ENCODE measurements at regions not wholly inside any gene's neighbourhood (a gene's known extent, or its start where the extent isn't known, plus 50 kb on each side); places are given as distances from the start of the nearest gene placed in this dataset.
"Not testable (repeated sequence)": the region's sequence is repeated elsewhere in the genome, so short reads cannot be mapped to it uniquely, and the experiment has no call there.

DNA sequence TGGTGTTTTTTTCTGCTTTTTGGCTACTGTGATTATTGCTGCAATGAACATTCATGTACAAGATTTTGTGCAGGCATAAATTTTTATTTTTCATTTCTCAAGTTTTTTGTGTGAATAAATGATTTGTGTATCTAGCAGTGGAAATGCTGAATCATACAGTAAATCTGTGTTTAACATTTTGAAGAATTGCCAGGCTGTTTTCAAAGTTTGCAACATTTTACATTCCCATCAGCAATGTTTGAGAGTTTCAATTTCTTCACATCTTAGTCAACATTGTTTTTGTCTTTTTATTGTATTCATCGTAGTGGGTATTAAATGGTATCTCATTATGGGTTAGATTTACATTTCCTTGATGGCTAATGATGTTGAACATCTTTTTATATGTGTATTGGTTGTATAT is 98.8 kb upstream of the RBMS1 start:
- no peaks in the 10 kb centered on the region for H3K4me1 ChIP-seq
- H3K27me3 ChIP-seq, result no peaks in the 10 kb centered on the region
- DNase-seq, result no peak
- TF ChIP-seq, protein P1, sequence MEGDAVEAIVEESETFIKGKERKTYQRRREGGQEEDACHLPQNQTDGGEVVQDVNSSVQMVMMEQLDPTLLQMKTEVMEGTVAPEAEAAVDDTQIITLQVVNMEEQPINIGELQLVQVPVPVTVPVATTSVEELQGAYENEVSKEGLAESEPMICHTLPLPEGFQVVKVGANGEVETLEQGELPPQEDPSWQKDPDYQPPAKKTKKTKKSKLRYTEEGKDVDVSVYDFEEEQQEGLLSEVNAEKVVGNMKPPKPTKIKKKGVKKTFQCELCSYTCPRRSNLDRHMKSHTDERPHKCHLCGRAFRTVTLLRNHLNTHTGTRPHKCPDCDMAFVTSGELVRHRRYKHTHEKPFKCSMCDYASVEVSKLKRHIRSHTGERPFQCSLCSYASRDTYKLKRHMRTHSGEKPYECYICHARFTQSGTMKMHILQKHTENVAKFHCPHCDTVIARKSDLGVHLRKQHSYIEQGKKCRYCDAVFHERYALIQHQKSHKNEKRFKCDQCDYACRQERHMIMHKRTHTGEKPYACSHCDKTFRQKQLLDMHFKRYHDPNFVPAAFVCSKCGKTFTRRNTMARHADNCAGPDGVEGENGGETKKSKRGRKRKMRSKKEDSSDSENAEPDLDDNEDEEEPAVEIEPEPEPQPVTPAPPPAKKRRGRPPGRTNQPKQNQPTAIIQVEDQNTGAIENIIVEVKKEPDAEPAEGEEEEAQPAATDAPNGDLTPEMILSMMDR (IDR thresholded peaks at IDR 0.05; ENCODE audit: low read depth, low read length), result no peak
- no peaks in the 10 kb centered on the region for H3K36me3 ChIP-seq
- no peaks in the 10 kb centered on the region for H3K9me3 ChIP-seq
- H3K4me3 ChIP-seq (ENCODE audit: low read depth, low read length), result no peak overlapping the region

DNA sequence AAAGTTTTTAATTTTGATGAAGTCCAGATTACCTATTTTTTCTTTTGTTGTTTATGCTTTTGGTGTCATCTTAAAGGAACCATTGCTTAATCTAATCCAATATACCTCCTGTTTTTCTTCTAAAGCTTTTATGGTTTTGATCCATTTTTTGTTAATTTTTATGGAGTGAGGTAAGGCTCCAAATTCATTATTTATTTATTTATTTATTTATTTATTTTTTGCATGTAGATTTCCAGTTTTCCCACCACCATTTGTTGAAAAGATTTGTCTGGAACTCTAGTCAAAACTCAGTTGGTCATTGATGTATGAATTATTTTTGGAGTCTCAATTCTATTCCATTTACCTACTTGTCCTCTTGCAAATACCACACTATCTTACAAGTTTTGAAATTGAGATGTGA is 99.4 kb upstream of the RBMS1 start:
- Histone ChIP-seq H3K4me3 (ENCODE audit: low read depth, low read length) (no peak overlapping the region), H3K27me3 (no peaks in the 10 kb centered on the region), H3K36me3 (no peaks in the 10 kb centered on the region), H3K4me1 (no peaks in the 10 kb centered on the region), H3K9me3 (no peaks in the 10 kb centered on the region)
- DNase-seq, result no peak
- TF ChIP-seq, protein P1 (IDR thresholded peaks at IDR 0.05; ENCODE audit: low read depth, low read length), result no peak

DNA sequence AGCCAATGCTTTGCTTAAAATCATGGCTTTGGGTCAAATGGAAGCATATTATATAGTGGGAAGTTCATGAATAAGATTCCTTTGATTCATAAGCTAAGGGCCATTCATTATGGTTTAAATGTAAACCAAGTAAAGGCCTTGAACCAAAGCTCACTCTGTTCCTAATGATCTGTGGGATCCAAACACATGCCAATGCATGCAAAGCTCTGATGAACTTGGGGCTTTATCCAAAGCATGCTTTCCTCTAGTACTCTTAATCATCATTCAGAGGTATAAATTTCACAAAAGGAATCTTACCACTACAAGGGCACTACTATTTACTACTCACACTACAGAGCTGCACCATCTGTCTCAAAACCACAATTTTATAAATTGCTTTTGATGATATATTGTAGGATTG is 102.8 kb upstream of the RBMS1 start:
- Histone ChIP-seq H3K36me3 (no peaks in the 10 kb centered on the region), H3K9me3 (no peaks in the 10 kb centered on the region), H3K27me3 (no peaks in the 10 kb centered on the region), H3K4me3 (ENCODE audit: low read depth, low read length) (no peak overlapping the region), H3K4me1 (no peaks in the 10 kb centered on the region)
- DNase-seq, result no peak
- TF ChIP-seq, protein P1 (IDR thresholded peaks at IDR 0.05; ENCODE audit: low read depth, low read length), result no peak

DNA sequence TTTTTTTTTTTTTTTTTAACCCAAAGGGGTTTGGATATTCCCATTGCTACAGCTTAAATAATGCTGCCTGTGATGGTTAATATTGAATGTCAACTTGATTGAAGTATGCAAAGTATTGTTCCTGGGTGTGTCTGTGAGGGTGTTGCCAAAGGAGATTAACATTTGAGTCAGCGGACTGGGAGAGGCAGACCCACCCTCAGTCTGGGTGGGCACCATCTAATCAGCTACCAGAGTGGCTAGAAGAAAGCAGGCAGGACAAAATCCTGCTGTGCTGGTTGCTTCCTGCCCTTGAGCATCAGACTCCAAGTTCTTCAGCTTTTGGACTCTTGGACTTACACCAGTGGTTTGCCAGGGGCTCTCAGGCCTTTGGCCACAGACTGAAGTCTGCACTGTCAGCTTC is 106.8 kb upstream of the RBMS1 start:
- not testable (repeated sequence) for H3K4me3 ChIP-seq (ENCODE audit: low read depth, low read length); DNase-seq; H3K4me1 ChIP-seq; H3K27me3 ChIP-seq; H3K36me3 ChIP-seq; H3K9me3 ChIP-seq

DNA sequence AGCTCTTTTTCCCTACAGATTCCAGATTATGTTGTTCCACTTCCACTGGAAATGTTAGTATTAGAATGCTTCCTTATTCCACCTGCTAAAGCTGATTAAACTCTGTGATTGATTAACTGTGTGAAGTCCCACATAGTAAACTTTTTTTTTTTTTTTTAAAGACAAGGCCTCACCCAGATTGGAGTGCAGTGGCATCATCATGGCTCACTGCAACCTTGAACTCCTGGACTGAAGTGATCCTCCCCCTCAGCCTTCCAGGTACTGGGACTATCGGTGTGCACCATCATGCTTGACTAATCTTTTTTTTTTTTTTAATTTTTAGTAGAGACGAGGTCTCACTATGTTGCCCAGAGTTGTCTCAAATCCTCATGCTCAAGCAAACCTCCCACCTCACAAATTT is 108.5 kb upstream of the RBMS1 start:
- no peaks in the 10 kb centered on the region for H3K27me3 ChIP-seq
- no peaks in the 10 kb centered on the region for H3K9me3 ChIP-seq
- H3K4me3 ChIP-seq (ENCODE audit: low read depth, low read length), result no peak overlapping the region
- H3K36me3 ChIP-seq, result no peaks in the 10 kb centered on the region
- TF ChIP-seq, protein P1 (IDR thresholded peaks at IDR 0.05; ENCODE audit: low read depth, low read length), result no peak
- DNase-seq, result no peak
- no peaks in the 10 kb centered on the region for H3K4me1 ChIP-seq

DNA sequence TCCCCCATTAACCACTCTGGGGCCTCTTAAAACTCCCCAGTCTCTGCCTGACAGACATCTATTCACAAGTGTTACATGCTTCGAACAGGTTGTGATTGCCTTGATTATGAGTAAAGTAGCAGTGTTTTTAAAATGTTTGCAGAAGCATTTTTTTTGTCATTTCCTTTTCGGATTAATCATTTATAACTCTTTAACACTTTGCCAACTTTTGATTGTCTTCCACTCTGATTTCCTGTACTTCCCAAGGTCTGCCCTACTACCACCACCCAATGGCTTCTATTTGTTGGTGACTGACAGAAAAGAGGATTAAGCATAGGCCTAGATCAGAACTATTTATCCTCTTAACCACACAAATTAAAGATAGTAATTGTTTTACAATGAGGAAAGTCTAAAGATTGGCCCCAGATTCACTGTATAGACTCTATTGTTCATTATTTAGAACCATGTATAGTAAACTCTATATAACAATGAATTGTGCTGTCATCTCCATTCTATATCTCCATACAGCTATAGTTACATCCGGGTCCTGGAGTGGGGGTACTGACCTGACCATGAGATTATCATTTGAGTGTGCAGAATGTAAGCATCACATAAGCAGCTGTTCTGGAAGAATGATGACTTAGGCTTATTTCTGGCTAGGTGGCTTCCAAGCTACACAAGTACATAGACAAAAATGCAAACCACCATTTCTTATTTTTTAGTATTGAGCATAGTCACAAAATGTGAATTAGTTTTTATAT is 110.3 kb upstream of the RBMS1 start:
- TF ChIP-seq, protein P1 (IDR thresholded peaks at IDR 0.05; ENCODE audit: low read depth, low read length), result no peak
- H3K4me3 ChIP-seq (ENCODE audit: low read depth, low read length), result no peak overlapping the region
- no peaks in the 10 kb centered on the region for H3K36me3 ChIP-seq
- no peaks in the 10 kb centered on the region for H3K4me1 ChIP-seq
- no peak for DNase-seq
- H3K27me3 ChIP-seq, result no peaks in the 10 kb centered on the region
- H3K9me3 ChIP-seq, result no peaks in the 10 kb centered on the region

All from BE2C (cell line).